RWPE2 (cell line): ENCODE measurements at regions not wholly inside any gene's neighbourhood (a gene's known extent, or its start where the extent isn't known, plus 50 kb on each side); places are given as distances from the start of the nearest gene placed in this dataset.

Experiments
- ATAC-seq: fragments of 200-7000 bp; cut with Tn5 transposase; 3 replicates; pipeline ENCODE4 v1.9.1; 2021; ENCODE audit warnings: low read depth
- DNase-seq: peaks from one replicate; pipeline ENCODE4 v3.0.0-alpha.2; 2020; ENCODE audit warnings: low spot score
- H3K27ac ChIP-seq: fragments of 450-650 bp; 2 replicates; pipeline ENCODE4 v1.5.1; 2017; ENCODE audit warnings: mild to moderate bottlenecking; ENCODE audit not compliant: poor library complexity, severe bottlenecking
- H3K27me3 ChIP-seq: fragments of 250-450 bp; sonication (Bioruptor Pico); 2 replicates; pipeline ENCODE4 v1.5.1; 2021; ENCODE audit warnings: mild to moderate bottlenecking, moderate library complexity; ENCODE audit not compliant: insufficient read depth, poor library complexity, severe bottlenecking
- H3K36me3 ChIP-seq: fragments of 250-450 bp; sonication (Bioruptor Pico); 2 replicates; pipeline ENCODE4 v1.5.1; 2020; ENCODE audit warnings: low read depth, mild to moderate bottlenecking, moderate library complexity
- H3K4me1 ChIP-seq: fragments of 250-450 bp; sonication (Bioruptor Pico); 2 replicates; pipeline ENCODE4 v1.5.1; 2021; ENCODE audit warnings: mild to moderate bottlenecking, moderate library complexity; ENCODE audit not compliant: insufficient read depth, poor library complexity, severe bottlenecking
- H3K4me3 ChIP-seq: fragments of 250-450 bp; sonication (Bioruptor Pico); 2 replicates; pipeline ENCODE4 v1.5.1; 2021; ENCODE audit warnings: mild to moderate bottlenecking, moderate library complexity; ENCODE audit not compliant: severe bottlenecking
- H3K9me3 ChIP-seq: fragments of 250-450 bp; sonication (Bioruptor Pico); 2 replicates; pipeline ENCODE4 v1.5.1; 2021; ENCODE audit warnings: mild to moderate bottlenecking, moderate library complexity; ENCODE audit not compliant: severe bottlenecking
- CTCF ChIP-seq: fragments of 450-650 bp; IDR thresholded peaks from one replicate; pipeline ENCODE4 v1.5.1; 2017; ENCODE audit warnings: mild to moderate bottlenecking, moderate library complexity; ENCODE audit not compliant: poor library complexity, severe bottlenecking

GRCh38 chr3:194989241-194989640 is 281.7 kb downstream of the XXYLT1 start:
- Histone ChIP-seq H3K4me1 (peaks cover 10% of the 10 kb centered on the region), H3K36me3 (no peaks in the 10 kb centered on the region), H3K4me3 (no peak overlapping the region), H3K9me3 (no peaks in the 10 kb centered on the region), H3K27ac (no peak overlapping the region), H3K27me3 (no peaks in the 10 kb centered on the region)
- no peak for TF ChIP-seq CTCF
- ATAC-seq (no peak), DNase-seq (no peak)

- H3K36me3 ChIP-seq: no peaks in the 10 kb centered on the region
- H3K27ac ChIP-seq: no peak overlapping the region
- H3K9me3 ChIP-seq: no peaks in the 10 kb centered on the region
- ATAC-seq (no peak), DNase-seq (no peak)
- no peak for TF ChIP-seq CTCF
- no peaks in the 10 kb centered on the region for H3K27me3 ChIP-seq
- H3K4me3 ChIP-seq: no peak overlapping the region
- peaks cover 10% of the 10 kb centered on the region for H3K4me1 ChIP-seq
These were observed 280.3 kb downstream of the XXYLT1 start for GRCh38 chr3:194990454-194991337.

GRCh38 chr3:194991338-194991654 is 279.7 kb downstream of the XXYLT1 start:
- Histone ChIP-seq H3K27ac (no peak overlapping the region), H3K27me3 (no peaks in the 10 kb centered on the region), H3K9me3 (no peaks in the 10 kb centered on the region), H3K4me1 (peaks cover 8% of the 10 kb centered on the region), H3K36me3 (no peaks in the 10 kb centered on the region), H3K4me3 (no peak overlapping the region)
- no peak for DNase-seq
- TF ChIP-seq CTCF: no peak
- ATAC-seq: no peak

- H3K4me3 ChIP-seq: no peak overlapping the region
- ATAC-seq (no peak), DNase-seq (no peak)
- no peak for TF ChIP-seq CTCF
- no peaks in the 10 kb centered on the region for H3K36me3 ChIP-seq
- H3K27me3 ChIP-seq: no peaks in the 10 kb centered on the region
- H3K9me3 ChIP-seq: no peaks in the 10 kb centered on the region
- no peaks in the 10 kb centered on the region for H3K4me1 ChIP-seq
- H3K27ac ChIP-seq: no peak overlapping the region
These were observed 277.1 kb downstream of the XXYLT1 start for GRCh38 chr3:194993896-194994295.

- no peak for TF ChIP-seq CTCF
- Histone ChIP-seq H3K27ac (no peak overlapping the region), H3K27me3 (no peaks in the 10 kb centered on the region), H3K4me1 (no peaks in the 10 kb centered on the region), H3K4me3 (no peak overlapping the region), H3K36me3 (no peaks in the 10 kb centered on the region), H3K9me3 (no peaks in the 10 kb centered on the region)
- ATAC-seq (no peak), DNase-seq (no peak)
These were observed 276.4 kb downstream of the XXYLT1 start for GRCh38 chr3:194994551-194994981.
